ENCODE measurements at regions not wholly inside any gene's neighbourhood (a gene's known extent, or its start where the extent isn't known, plus 50 kb on each side); places are given as distances from the start of the nearest gene placed in this dataset.

DNA sequence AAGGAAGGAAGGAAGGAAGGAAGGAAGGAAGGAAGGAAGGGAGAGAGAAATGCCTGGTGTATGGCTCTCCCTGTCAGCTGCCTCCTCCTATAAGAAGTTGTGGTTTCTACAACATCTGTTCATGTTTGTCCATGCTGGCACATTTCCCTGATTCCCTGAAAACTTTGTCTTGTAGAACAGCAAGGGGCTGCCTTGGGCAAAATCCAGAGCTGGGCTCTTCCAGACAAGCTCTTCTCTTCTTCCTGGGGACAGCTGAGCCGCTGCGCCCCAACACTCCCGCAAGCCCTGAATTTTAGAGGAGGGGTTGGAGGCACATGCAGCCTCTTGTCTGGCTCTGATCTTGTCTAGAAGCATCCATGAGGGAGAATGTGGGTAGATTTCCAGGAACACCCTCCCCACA is 282.0 kb upstream of the ADARB2 start:
- TF ChIP-seq, protein P1, sequence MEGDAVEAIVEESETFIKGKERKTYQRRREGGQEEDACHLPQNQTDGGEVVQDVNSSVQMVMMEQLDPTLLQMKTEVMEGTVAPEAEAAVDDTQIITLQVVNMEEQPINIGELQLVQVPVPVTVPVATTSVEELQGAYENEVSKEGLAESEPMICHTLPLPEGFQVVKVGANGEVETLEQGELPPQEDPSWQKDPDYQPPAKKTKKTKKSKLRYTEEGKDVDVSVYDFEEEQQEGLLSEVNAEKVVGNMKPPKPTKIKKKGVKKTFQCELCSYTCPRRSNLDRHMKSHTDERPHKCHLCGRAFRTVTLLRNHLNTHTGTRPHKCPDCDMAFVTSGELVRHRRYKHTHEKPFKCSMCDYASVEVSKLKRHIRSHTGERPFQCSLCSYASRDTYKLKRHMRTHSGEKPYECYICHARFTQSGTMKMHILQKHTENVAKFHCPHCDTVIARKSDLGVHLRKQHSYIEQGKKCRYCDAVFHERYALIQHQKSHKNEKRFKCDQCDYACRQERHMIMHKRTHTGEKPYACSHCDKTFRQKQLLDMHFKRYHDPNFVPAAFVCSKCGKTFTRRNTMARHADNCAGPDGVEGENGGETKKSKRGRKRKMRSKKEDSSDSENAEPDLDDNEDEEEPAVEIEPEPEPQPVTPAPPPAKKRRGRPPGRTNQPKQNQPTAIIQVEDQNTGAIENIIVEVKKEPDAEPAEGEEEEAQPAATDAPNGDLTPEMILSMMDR (IDR thresholded peaks at IDR 0.05), result no peak
- TF ChIP-seq POLR2A (IDR thresholded peaks at IDR 0.05), result no peak
